ENCODE measurements at regions not wholly inside any gene's neighbourhood (a gene's known extent, or its start where the extent isn't known, plus 50 kb on each side); places are given as distances from the start of the nearest gene placed in this dataset.

- TF ChIP-seq, protein P1, sequence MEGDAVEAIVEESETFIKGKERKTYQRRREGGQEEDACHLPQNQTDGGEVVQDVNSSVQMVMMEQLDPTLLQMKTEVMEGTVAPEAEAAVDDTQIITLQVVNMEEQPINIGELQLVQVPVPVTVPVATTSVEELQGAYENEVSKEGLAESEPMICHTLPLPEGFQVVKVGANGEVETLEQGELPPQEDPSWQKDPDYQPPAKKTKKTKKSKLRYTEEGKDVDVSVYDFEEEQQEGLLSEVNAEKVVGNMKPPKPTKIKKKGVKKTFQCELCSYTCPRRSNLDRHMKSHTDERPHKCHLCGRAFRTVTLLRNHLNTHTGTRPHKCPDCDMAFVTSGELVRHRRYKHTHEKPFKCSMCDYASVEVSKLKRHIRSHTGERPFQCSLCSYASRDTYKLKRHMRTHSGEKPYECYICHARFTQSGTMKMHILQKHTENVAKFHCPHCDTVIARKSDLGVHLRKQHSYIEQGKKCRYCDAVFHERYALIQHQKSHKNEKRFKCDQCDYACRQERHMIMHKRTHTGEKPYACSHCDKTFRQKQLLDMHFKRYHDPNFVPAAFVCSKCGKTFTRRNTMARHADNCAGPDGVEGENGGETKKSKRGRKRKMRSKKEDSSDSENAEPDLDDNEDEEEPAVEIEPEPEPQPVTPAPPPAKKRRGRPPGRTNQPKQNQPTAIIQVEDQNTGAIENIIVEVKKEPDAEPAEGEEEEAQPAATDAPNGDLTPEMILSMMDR (IDR thresholded peaks at IDR 0.05), result no peak
- no peak for TF ChIP-seq EP300 (IDR thresholded peaks at IDR 0.05)
These were observed 355.8 kb downstream of the AMY1C start for GRCh38 chr1:104105465-104105864.
